H9 (cell line): ENCODE measurements at regions not wholly inside any gene's neighbourhood (a gene's known extent, or its start where the extent isn't known, plus 50 kb on each side); places are given as distances from the start of the nearest gene placed in this dataset.

ENCODE experiments used
- DNase-seq: peaks from one replicate; pipeline ENCODE4 v3.0.0-alpha.2; 2017
- H2AFZ ChIP-seq: one replicate; pipeline ENCODE4 v1.6.1; 2013; ENCODE audit warnings: mild to moderate bottlenecking, low read length, control low read depth, moderate library complexity
- H2AK5ac ChIP-seq: 2 replicates; pipeline ENCODE4 v1.6.1; 2013; ENCODE audit warnings: low read length, control low read depth, mixed read lengths; ENCODE audit not compliant: insufficient read length
- H2BK120ac ChIP-seq: one replicate; pipeline ENCODE4 v1.6.1; 2013; ENCODE audit warnings: low read depth, mild to moderate bottlenecking, low read length, control low read depth, inconsistent platforms; ENCODE audit not compliant: poor library complexity, severe bottlenecking
- H2BK12ac ChIP-seq: 2 replicates; pipeline ENCODE4 v1.6.1; 2013; ENCODE audit warnings: low read length, control low read depth, mixed read lengths, low read depth; ENCODE audit not compliant: insufficient read length
- H2BK15ac ChIP-seq: 2 replicates; pipeline ENCODE4 v1.6.1; 2013; ENCODE audit warnings: low read depth, low read length, control low read depth
- H2BK20ac ChIP-seq: one replicate; pipeline ENCODE4 v1.6.1; 2013; ENCODE audit warnings: low read depth, mild to moderate bottlenecking, low read length, control low read depth, inconsistent platforms; ENCODE audit not compliant: poor library complexity, severe bottlenecking
- H2BK5ac ChIP-seq: 2 replicates; pipeline ENCODE4 v1.6.1; 2013; ENCODE audit warnings: low read length, control low read depth, mixed read lengths; ENCODE audit not compliant: insufficient read length
- H3K14ac ChIP-seq: 2 replicates; pipeline ENCODE4 v1.6.1; 2013; ENCODE audit warnings: low read length, control low read depth; ENCODE audit not compliant: insufficient read depth
- H3K18ac ChIP-seq: 2 replicates; pipeline ENCODE4 v1.6.1; 2013; ENCODE audit warnings: low read depth, mild to moderate bottlenecking, mixed read lengths, low read length, control low read depth; ENCODE audit not compliant: insufficient read length
- H3K23ac ChIP-seq: 2 replicates; pipeline ENCODE4 v1.6.1; 2013; ENCODE audit warnings: low read length, control low read depth, mixed read lengths, low read depth; ENCODE audit not compliant: insufficient read length
- H3K23me2 ChIP-seq: 2 replicates; pipeline ENCODE4 v1.6.1; 2013; ENCODE audit warnings: low read depth, mild to moderate bottlenecking, mixed read lengths, low read length, control low read depth; ENCODE audit not compliant: insufficient read length, poor library complexity, severe bottlenecking
- H3K27ac ChIP-seq: 2 replicates; pipeline ENCODE4 v1.5.1; 2013; ENCODE audit warnings: low read length, control low read depth, mixed read lengths, low read depth; ENCODE audit not compliant: insufficient read length
- H3K27me3 ChIP-seq: 2 replicates; pipeline ENCODE4 v1.6.1; 2013; ENCODE audit warnings: low read length, control low read depth, inconsistent platforms; ENCODE audit not compliant: insufficient read depth
- H3K4ac ChIP-seq: 2 replicates; pipeline ENCODE4 v1.6.1; 2013; ENCODE audit warnings: low read depth, mild to moderate bottlenecking, control low read depth, inconsistent platforms, low read length, moderate library complexity
- H3K4me1 ChIP-seq: 2 replicates; pipeline ENCODE4 v1.6.1; 2013; ENCODE audit warnings: low read length, control low read depth, inconsistent platforms; ENCODE audit not compliant: insufficient read depth
- H3K4me2 ChIP-seq: 2 replicates; pipeline ENCODE4 v1.6.1; 2013; ENCODE audit warnings: low read length, control low read depth, mixed read lengths; ENCODE audit not compliant: insufficient read length, insufficient read depth
- H3K56ac ChIP-seq: 2 replicates; pipeline ENCODE4 v1.6.1; 2013; ENCODE audit warnings: low read depth, mild to moderate bottlenecking, mixed read lengths, low read length, control low read depth; ENCODE audit not compliant: insufficient read length
- H3K79me1 ChIP-seq: 2 replicates; pipeline ENCODE4 v1.6.1; 2013; ENCODE audit warnings: low read depth, mild to moderate bottlenecking, moderate library complexity, low read length, control low read depth, inconsistent platforms; ENCODE audit not compliant: insufficient read depth, poor library complexity, severe bottlenecking
- H3K79me2 ChIP-seq: 2 replicates; pipeline ENCODE4 v1.6.1; 2013; ENCODE audit warnings: low read length, control low read depth, inconsistent platforms; ENCODE audit not compliant: insufficient read depth
- H3K9ac ChIP-seq: 2 replicates; pipeline ENCODE4 v1.6.1; 2013; ENCODE audit warnings: low read length, control low read depth, mixed read lengths; ENCODE audit not compliant: insufficient read length; ENCODE audit errors: extremely low read depth
- H3K9me3 ChIP-seq: one replicate; pipeline ENCODE4 v1.6.1; 2013; ENCODE audit warnings: low read depth, low read length, inconsistent platforms; ENCODE audit not compliant: control insufficient read depth
- H3T11ph ChIP-seq: one replicate; pipeline ENCODE4 v1.6.1; 2013; ENCODE audit warnings: mild to moderate bottlenecking, low read length, control low read depth, inconsistent platforms
- H4K20me1 ChIP-seq: one replicate; pipeline ENCODE4 v1.6.1; 2013; ENCODE audit not compliant: control insufficient read depth, insufficient read length, insufficient read depth
- H4K5ac ChIP-seq: 2 replicates; pipeline ENCODE4 v1.6.1; 2013; ENCODE audit warnings: low read depth, mild to moderate bottlenecking, mixed read lengths, low read length, control low read depth; ENCODE audit not compliant: insufficient read length
- H4K8ac ChIP-seq: replicated peaks from 2 replicates; pipeline ENCODE4 v1.6.1; 2013; ENCODE audit warnings: low read length, control low read depth, mixed read lengths, low read depth; ENCODE audit not compliant: insufficient read length
- H4K91ac ChIP-seq: 2 replicates; pipeline ENCODE4 v1.6.1; 2013; ENCODE audit warnings: low read depth, mild to moderate bottlenecking, moderate library complexity, mixed read lengths, low read length, control low read depth; ENCODE audit not compliant: insufficient read length
- H3K27ac Mint-ChIP-seq, 3 experiments: 2 replicates in 2 of 3; 3 replicates in 1 of 3; pipeline ENCODE4 v1.8.0; 2020 to 2021; ENCODE audit warnings: mixed read lengths in 3 of 3, mild to moderate bottlenecking in 1 of 3, moderate library complexity in 1 of 3
- H3K27me3 Mint-ChIP-seq: 2 replicates; pipeline ENCODE4 v1.8.0; 2021; ENCODE audit warnings: low read depth, mild to moderate bottlenecking, moderate library complexity, mixed read lengths
- H3K36me3 Mint-ChIP-seq, 3 experiments: 2 replicates in 2 of 3; 3 replicates in 1 of 3; pipeline ENCODE4 v1.8.0; 2020 to 2021; ENCODE audit warnings: low read depth in 3 of 3, mixed read lengths in 3 of 3; ENCODE audit not compliant: insufficient read depth in 1 of 3
- H3K4me1 Mint-ChIP-seq, 2 experiments: 2 replicates each; pipeline ENCODE4 v1.8.0; 2020; ENCODE audit warnings: mixed read lengths in 2 of 2
- H3K4me3 Mint-ChIP-seq, 2 experiments: 2 replicates in 1 of 2; 3 replicates in 1 of 2; pipeline ENCODE4 v1.8.0; 2020 to 2021; ENCODE audit warnings: mild to moderate bottlenecking in 2 of 2, mixed read lengths in 2 of 2, moderate library complexity in 1 of 2
- H3K9me3 Mint-ChIP-seq, 2 experiments: 2 replicates in 1 of 2; 3 replicates in 1 of 2; pipeline ENCODE4 v1.8.0; 2020; ENCODE audit warnings: mild to moderate bottlenecking in 2 of 2, mixed read lengths in 2 of 2, moderate library complexity in 1 of 2
- WGBS: extraction: QIAGEN DNeasy Blood & Tissue Kit; methylation state at CpG from one replicate; pipeline ENCODE4 v1.1.7; 2013; ENCODE audit warnings: missing lambda C conversion rate, low lambda C conversion rate, mixed read lengths; ENCODE audit not compliant: insufficient read length; ENCODE audit errors: extremely low coverage; 5-methylcytosine and 5-hydroxymethylcytosine counted together
- TF ChIP-seq, protein P1 (sequence below): fragments of 200-600 bp; sonication (generic); conservative IDR thresholded peaks from 3 replicates; pipeline ENCODE4 v1.8.0; 2021; ENCODE audit warnings: antibody characterized with exemption, mild to moderate bottlenecking

- Histone ChIP-seq H3K18ac (no peak overlapping the region), H3K4me2 (no peak overlapping the region), H3T11ph (no peak overlapping the region), H2AFZ (no peak overlapping the region), H4K5ac (no peak overlapping the region), H4K20me1 (no peaks in the 10 kb centered on the region), H3K56ac (no peak overlapping the region), H2BK120ac (no peak overlapping the region), H3K23ac (no peak overlapping the region), H3K23me2 (no peaks in the 10 kb centered on the region), H3K9ac (no peak overlapping the region), H2BK5ac (no peak overlapping the region), H3K4me1 (no peaks in the 10 kb centered on the region; the same call in 1 of the 2 replicates), H2BK20ac (no peak overlapping the region), H3K4ac (no peak overlapping the region), H2BK15ac (no peak overlapping the region), H3K27ac (no peak overlapping the region), H3K27me3 (no peaks in the 10 kb centered on the region), H3K79me1 (no peaks in the 10 kb centered on the region), H3K79me2 (no peaks in the 10 kb centered on the region), H2BK12ac (no peak overlapping the region), H3K14ac (no peak overlapping the region), H4K8ac (no peak overlapping the region), H3K9me3 (no peaks in the 10 kb centered on the region), H4K91ac (no peak overlapping the region), H2AK5ac (no peak overlapping the region)
- Mint-ChIP-seq H3K4me1 (peaks cover 15 to 16% of the 10 kb centered on the region in 2 experiments), H3K4me3 (no peak overlapping the region), H3K36me3 (peaks cover 0 to 8% (median 1%) of the 10 kb centered on the region in 3 experiments; a peak in 2 of 7 replicates), H3K27me3 (no peaks in the 10 kb centered on the region), H3K9me3 (peaks cover 3 to 6% of the 10 kb centered on the region in 2 experiments; a peak in 4 of 5 replicates), H3K27ac (no peak overlapping the region; a peak in 1 of 7 replicates)
- DNase-seq = no peak
- TF ChIP-seq, protein P1, sequence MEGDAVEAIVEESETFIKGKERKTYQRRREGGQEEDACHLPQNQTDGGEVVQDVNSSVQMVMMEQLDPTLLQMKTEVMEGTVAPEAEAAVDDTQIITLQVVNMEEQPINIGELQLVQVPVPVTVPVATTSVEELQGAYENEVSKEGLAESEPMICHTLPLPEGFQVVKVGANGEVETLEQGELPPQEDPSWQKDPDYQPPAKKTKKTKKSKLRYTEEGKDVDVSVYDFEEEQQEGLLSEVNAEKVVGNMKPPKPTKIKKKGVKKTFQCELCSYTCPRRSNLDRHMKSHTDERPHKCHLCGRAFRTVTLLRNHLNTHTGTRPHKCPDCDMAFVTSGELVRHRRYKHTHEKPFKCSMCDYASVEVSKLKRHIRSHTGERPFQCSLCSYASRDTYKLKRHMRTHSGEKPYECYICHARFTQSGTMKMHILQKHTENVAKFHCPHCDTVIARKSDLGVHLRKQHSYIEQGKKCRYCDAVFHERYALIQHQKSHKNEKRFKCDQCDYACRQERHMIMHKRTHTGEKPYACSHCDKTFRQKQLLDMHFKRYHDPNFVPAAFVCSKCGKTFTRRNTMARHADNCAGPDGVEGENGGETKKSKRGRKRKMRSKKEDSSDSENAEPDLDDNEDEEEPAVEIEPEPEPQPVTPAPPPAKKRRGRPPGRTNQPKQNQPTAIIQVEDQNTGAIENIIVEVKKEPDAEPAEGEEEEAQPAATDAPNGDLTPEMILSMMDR = no peak
- WGBS = no CpG with 5 or more reads among the region's 4 CpGs
These were observed 137.3 kb downstream of the SS18 start for GRCh38 chr18:25953111-25953510.
